KG1 (cell line): ENCODE measurements at regions not wholly inside any gene's neighbourhood (a gene's known extent, or its start where the extent isn't known, plus 50 kb on each side); places are given as distances from the start of the nearest gene placed in this dataset.
"Not testable (repeated sequence)": the region's sequence is repeated elsewhere in the genome, so short reads cannot be mapped to it uniquely, and the experiment has no call there.

Experiments used
- DNase-seq: peaks from one replicate; lab custom pipeline; 2025; lab: John Stamatoyannopoulos, UW

DNA sequence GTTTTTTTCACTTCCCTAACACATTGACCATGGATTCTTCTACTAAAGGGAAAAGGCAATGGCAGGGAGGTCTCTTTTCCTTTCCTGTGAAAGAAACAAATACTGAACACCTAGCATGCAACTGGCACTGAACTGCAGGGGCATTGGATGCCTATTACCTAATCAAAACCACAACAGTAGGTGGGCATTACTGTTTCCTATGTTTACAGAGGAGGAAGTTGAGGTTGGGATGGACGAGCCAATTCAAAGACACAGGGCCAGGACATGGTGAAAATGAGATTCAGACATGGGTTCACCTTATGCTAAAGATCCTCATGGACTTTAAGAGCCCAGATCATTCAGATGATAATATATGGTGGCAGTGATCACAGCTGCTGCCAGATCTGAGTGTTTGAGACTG lies 407.0 kb downstream of the MIAT start:
- no peak for DNase-seq

DNA sequence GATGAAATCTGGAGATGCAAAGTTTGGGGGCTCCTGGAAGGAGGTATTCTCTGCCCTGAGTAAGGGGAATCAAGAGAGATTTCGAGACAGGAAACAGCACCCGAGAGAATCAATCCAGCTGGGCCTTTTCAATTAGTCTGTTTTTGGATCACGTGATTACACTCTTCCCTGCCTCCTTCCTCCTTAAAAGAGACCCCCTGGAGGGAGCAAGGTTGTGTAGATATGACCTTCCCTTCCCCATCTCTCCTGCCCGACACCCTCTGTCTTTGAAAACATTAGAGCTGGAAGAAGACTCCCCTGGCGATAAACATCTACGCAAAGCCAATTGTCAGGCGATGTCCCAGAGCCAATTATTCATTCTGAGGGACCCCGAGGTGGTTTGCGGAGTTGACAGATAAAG lies 407.9 kb downstream of the MIAT start:
- no peak for DNase-seq

DNA sequence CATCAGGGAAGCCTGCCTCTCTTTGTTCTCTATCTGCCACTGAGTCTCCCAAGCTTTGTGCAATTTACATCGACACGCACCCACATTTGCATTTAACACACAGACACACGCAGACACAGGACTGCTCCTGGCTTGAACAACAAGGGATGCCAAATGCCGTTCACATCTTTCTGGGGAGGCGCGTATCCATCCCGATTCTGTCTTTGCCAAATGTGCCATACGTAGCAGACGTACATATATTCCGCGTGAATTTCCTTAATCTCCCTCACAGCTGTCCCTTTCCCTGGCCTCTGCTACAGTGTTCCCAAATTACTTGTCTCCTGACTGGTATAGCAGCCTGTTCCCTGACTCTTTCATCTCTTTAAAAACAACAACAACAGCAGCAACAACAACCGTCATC lies 409.5 kb downstream of the MIAT start:
- DNase-seq, result no peak

DNA sequence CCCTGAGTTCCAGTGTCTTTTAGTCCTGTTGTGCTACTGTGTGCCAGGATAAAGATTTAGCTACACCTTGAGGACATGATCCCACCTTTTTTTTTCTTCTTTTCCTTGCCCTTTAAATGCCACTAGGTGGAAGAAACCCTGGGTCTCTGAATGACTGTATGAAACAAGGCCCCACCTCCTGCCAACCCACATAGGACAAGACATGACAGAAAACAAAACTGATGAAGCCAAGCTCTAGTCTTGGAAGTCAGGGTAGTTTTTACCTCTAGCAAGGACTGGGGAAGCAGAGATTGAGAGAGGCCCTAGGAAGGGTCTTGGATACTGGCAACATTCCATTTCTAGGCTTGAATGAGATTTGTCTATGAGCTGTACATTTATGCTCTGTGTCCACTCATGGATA lies 410.7 kb downstream of the MIAT start:
- DNase-seq, result no peak

DNA sequence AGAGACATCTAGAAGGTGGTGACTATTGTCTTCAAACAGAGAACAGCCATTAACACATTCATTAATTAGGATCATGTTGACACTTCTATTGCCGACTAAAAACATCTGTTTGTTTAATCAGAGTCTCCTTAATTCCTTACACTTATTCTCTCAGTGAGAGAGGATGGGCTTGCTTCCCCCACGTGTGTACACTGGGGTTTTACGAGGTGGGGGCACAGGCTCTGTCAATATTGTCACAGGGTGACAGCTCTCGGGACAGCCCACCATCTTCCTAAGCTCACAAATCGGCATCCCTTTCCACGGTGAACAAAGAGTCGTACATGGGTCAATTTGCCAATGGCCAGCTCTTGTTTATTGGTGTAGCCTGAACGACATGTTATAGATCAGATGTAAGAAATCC lies 413.2 kb downstream of the MIAT start:
- no peak for DNase-seq

DNA sequence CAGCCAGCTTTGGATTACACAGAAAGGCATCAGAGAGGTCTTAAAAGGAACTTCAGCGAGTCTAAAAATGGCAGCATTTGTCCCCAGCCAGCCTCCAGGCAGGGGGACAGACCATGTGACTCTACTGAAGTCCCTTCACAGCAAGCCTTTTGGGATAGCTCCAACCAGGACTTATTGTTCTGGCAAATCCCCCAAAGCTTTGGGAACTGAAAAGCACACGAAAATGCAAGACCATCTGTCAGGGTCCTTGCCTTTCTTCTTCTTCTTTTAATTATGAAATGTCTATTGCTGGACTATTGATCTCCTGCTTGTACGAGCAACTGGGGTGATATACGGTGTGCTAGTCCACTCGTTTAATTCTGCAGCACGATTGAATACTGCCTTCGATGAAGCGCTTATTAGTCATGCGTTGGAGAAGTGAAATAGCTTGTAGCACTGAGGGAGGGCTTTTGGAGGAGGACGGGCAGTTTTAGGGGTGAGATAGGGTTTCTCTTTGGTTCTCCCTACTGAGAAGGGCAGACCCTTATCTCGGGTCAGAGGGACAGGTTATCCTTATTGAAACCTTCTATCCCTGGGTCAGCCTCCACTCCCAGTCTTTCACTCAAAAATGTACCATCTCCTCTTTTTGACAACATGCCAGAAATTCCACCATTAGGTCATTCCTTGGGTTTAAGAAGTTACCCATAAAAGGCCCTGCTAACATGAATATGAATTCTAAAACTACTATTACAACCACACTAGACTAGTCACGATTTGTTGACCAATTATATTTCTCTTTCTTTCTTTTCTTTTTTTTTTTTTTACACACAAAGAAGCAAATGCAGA lies 416.4 kb downstream of the MIAT start:
- DNase-seq, result no peak

DNA sequence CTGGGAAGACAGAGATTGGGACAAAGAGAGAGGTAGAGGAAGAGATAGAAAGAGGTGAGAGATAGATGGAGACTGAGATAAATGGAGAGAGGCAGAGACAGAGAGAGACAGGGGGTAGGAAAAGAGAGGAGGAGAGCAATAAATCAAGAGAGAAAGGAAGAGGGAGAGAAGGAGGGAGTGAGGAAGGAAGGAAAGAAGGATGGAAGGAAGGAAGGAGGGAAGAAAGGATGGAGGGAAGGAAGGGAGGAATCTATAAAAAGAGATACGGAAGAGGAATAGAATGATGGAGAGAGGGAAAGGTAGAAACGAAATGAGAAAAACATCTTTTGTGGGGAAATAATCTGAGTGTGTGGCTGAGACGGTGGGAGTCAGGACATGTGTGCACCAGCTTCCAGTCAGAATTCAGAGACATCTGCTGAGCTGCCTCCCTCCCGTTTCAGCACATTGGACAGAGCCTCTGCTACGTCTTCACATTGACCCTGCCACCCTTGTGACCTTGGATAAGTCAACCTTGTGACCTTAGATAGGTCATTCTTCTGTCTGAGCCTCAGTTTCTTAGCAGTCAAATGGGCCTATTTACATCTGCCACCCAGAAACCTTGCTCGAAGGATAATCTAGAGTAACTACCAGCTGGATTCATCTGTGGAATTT lies 417.8 kb downstream of the MIAT start:
- DNase-seq, result no peak

DNA sequence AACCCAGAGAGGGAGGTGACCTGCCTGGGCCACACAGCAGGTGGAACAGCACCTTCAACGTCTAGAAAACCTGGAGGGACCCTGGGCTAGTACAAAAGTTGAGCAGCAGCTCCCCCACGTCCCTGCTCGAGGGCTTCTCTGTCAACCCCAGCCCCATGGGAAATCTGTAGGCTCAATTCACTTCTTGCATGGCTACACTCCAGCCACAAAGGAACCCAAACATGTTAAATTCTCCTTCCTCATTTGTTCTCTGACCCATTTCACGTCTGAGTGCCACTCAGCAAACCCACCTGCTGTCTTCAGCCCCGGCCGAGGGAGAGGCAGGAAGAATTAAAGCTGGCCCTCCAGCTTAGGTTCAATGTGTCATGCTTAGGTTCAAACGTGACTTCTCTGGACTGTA lies 418.5 kb downstream of the MIAT start:
- no peak for DNase-seq

DNA sequence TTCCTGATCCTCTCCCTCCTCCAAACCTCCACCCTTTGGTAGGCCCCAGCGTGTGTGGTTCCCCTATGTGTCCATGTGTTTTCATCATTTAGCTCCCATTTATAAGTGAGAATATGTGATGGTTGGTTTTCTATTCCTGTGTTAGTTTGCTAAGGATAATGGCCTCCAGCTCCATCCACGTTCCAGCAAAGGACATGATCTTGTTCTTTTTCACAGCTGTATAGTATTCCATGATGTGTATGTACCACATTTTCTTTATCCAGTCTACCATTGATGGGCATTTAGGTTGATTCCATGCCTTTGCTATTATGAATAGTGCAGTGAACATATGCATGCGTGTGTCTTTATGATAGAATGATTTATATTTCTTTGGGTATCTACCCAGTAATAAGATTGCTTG lies 420.7 kb downstream of the MIAT start:
- DNase-seq, result not testable (repeated sequence)

DNA sequence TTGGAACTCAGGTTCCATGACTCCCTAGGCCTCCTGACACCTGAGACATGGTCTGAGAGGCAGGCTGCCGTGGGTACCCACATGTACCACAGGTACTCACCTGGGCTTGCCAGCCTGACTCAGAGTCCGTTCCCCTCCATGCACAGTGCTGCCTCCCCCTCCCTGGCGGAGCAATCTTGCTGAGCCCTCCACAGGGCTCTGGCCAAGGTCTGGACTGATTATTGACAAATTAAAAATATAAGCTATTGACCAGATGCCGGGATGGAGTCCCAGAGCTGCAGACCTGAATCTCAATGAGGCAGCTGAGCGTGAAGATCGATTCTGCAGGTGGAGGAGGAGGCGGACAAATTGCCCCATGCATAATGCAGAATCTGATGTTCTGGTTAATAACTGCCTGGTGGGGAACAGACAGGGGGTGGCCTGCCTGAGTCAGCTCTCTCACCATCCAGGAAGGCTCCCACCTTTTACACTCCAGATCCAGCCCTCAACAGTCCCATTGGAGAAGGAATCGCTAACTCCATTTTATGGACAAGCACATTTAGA lies 422.7 kb downstream of the MIAT start:
- DNase-seq, result no peak

DNA sequence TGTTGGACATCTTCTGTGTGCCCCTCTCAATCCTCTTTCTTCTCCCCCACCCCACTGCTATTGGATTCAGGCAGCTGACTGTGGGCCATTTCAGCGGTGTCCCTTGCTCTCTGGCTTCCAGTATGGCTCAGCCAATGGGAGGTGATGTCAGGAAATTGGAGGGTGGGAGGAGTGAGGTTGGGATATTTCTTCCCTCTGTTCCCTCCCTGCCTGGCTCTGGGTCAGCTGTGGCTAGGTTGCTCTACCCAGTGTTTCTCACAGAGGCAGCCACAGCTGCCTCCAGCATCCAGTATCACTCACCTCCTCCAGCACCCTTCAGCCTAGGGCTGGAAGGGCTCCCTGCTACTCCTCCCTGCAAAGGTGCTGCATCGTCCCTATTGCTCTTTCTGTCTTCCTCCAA lies 423.5 kb downstream of the MIAT start:
- no peak for DNase-seq

DNA sequence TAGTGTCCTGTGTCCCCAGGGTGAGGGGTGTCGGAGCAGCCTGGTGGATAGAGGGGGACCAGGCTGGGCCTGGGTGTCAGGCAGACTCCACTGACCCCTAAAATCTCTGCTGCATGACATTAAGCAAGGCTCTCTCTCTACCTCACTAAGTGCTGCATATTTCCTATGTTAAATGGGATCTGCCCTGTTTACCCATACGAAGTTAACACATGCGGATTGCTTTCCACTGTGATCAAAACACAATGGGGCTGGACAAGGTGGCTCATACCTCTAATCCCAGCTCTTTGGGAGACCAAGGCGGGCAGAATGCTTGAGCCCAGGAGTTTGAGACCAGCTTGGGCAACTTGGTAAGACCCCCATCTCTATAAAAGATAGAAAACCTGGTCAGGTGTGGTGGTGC lies 426.2 kb downstream of the MIAT start:
- DNase-seq, result no peak

DNA sequence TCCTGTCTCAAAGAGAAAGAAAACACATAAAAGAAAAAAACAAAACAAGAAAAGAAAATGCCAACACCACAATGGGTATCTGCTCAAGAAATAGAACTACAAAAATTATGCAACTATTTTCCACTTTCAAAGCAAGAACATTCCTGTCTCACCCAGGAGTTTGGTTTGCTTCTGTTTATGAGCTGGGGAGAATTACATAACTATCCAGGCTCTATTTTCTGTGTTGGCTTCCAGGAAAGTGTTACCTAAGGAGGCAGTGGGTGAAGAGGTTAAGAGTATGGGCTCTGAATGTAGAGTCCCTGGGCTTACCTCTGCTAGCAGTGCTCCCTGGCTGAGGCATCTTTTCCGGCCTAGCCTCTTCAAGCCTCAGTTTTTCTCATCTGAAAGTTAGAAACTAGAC lies 426.7 kb downstream of the MIAT start:
- no peak for DNase-seq

DNA sequence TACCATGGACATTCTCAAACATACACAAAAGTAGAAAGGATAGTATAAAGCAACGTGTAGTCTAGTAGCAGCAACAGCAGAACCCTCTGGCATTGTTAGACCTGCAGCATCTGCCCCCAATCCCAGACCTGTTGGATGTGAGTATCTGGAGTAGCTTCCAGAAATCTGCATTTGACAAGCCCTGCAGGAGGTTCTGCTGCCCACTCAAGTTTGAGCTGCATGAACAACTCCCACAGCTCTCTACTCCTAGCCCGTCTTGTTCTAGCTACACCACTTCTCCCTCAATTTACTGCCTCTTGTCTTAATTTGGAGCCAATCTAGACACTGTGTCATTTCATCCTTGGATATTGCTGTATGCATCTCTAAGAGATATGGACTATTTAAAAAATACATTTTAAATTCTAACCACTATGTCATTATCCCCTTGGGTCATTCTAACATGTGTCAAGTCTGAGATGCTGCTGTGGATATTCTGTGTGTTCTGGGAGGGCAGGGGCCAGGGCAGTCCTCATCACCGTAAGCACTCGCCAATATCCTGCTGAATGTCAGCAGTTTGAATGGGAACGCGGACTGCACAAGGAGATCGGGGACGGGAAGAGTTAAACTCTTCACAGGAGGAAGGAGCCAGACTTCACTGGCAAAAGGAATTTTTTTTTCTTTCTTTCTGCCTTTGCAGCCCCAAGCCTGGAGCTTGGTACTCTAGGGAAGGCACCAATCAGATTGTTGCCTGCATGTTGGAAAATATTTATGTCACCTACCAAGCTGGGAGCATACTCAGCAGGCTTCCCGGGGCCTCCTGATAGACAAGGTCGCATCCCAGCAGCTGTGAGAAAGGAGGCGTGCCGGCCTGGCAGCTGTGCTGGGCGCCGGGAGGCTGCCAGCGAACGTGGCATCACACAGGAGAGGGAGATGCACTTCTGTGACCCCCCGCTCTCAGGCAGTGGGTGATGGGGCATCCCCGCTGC lies 429.0 kb downstream of the MIAT start:
- DNase-seq, result no peak

DNA sequence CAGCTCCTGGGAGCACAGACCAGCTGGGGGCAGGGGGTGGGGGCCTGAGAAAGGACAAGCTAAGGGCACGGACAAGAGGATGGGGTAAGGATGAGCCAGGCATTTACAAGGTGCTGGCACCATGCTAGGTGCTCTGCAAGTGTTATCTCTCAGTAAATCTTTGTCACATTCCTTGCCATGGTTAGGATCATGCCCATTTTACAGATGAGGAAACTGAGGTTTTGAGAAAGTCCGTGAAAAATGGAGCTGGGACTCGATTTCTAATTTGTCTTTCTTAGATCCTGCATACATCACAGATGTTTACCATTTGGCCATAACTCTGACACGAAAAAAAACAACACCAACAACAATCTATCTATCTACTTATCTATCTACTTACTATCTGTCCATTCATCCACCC lies 429.7 kb downstream of the MIAT start:
- DNase-seq, result no peak

DNA sequence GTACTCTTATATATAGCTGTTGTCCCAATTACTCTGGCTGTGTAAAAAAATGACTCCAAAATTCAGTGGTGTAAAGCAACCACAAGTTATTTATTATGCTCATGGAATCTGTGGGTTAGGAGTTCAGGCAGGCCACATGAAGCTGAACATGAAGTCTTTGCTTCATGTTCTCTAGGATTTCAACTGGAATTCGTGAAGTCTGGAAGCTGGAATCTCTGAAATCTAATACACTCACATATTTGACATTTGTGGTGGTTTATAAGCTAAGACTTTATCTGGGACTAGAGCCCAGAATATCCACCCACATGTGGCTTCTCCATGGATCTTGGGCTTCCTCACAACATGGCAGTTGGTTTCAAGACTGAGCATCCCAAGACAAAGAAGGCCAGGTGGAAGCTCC lies 430.6 kb downstream of the MIAT start:
- DNase-seq, result no peak

DNA sequence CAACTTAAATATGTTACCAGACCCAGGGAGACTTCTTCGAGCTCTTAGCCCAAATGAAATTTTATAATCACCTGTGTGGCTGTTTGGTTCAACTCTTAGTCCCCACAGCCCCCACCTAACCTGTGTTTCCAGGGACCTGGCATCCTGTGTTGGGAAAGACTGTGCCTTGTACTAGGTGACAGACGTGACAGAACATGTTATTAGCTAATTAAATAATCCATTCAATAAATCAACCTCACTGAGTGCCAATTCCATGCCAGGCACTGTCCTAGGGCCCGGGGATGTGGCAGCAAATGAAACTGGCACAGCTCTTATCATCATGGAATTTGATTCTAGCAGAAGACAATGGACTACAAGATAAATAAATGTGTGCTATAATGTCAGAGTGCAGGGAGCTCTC lies 431.9 kb downstream of the MIAT start:
- DNase-seq, result no peak

DNA sequence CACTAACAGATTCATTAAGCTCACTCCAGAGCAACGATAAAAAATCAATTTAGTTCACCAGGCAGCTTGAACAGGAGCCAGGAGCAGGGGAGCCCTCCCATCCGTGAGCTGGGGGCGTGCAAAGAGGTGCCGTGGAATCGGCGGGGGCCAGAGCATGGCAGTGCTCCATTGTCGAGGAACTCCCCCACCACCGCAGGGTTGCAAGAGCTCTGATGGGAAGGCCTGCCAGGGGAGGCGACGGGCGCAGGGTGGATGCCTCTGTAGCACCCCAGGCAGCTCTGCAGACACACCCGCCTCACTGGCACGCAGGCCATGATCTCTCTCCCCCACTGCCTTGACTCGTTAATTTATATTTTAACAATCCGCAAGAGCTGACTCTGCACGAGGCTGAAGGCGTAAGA lies 433.2 kb downstream of the MIAT start:
- DNase-seq, result no peak

DNA sequence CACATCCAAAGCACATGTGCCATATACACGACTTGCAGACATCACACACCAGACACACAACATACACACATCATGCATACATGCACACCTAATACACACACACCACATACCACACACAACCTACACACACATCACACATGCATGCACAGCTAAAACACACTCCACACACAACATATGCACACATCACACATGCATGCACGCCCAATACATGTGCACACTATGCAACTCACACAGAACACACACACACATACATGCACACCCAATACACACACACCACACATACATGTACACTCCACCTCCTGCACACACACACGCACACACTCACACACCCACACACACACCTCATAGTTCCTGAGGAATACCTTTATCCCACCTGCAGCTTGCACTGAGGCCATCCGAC lies 436.0 kb downstream of the MIAT start:
- no peak for DNase-seq

DNA sequence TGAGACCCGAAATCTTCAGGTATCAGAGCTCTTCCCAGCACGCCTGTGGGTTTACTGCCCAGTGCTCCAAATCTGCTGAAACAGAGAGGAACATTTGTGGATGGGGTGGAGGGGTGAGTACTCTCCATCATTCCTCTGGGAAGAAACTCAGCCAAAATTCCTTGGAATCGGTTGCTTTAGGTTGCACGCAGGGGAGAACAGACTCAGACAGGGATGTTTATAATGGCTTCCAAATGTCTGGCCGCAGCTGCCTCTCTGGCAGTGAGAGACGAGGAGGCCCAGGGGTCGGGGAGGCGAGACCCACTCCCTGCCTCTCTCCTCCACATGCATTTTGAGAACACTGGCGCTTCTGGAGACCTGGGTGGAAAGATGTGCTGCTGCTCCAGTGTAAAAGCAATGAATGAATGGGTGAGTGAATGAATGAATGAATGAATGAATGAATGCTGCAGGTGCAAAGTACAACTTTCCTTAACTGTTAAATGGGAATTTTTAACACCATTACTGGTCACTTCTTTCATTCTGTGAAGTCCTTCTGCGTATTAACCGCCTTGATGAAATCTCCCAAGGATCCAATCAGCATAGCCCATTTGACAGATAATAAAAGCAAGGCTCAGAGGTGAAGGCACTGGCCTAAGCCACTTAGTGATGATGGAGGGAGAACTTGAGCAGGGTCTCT lies 437.4 kb downstream of the MIAT start:
- DNase-seq, result no peak

DNA sequence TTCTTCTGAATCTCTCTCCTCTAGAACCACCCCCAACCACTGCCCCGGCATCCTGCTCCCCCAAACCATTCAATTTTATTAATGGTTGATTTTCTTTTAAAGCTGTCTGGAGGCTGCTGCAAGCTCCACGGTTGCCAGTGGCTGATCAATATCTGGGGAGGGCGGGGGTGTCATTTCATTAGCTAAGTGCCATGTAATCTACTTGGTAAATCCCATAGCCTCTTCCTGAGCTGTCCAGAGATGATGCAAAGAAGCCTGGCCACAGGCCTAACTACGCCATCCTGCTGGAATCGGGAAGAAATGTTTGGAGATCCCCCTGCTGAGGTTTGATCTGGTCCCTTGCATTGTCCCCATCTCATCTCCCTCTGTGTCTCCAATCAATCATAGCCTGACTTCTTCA lies 440.1 kb downstream of the MIAT start:
- DNase-seq, result no peak

DNA sequence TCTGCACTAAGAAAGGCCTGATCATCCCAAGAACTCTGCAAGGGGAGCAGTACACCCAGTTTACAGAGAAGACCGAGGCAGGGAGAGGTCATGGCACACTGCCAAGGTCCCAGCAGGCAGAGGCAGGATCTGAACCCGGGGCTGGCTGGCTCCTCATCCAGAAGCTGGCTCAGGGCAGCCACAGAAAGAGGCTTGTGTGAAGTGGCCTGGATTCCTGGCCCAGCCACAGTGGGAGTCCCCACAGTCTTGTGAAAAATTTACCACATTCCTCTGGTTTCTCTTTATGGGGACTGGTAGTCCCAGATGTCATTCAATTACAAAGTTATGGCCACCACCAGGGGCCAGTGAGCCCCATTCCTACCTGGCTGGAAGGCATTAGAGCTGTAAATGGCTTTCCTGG lies 440.5 kb downstream of the MIAT start:
- DNase-seq, result no peak
